Tibial nerve (tissue), 3 donors: ENCODE measurements at regions not wholly inside any gene's neighbourhood (a gene's known extent, or its start where the extent isn't known, plus 50 kb on each side); places are given as distances from the start of the nearest gene placed in this dataset.

Source experiments
- POLR2A ChIP-seq, 2 donors: fragments of 450-650 bp; IDR thresholded peaks; one replicate each; pipeline ENCODE4 v1.6.1; 2017; ENCODE audit warnings: antibody characterized with exemption in 2 of 2, mild to moderate bottlenecking in 2 of 2, moderate library complexity in 2 of 2
- TF ChIP-seq, protein P1 (sequence below), 5 experiments: fragments of 200-600 bp in 3 of 5; fragments of 450-650 bp in 2 of 5; sonication (generic) in 3 of 5; IDR thresholded peaks; one replicate each; pipeline ENCODE4 v1.5.1; 2016 to 2019; ENCODE audit warnings: antibody characterized with exemption in 5 of 5, mild to moderate bottlenecking in 3 of 5, moderate library complexity in 2 of 5

GRCh38 chr1:200282497-200283122 lies 127.2 kb downstream of the ZNF281 start:
- TF ChIP-seq, protein P1, sequence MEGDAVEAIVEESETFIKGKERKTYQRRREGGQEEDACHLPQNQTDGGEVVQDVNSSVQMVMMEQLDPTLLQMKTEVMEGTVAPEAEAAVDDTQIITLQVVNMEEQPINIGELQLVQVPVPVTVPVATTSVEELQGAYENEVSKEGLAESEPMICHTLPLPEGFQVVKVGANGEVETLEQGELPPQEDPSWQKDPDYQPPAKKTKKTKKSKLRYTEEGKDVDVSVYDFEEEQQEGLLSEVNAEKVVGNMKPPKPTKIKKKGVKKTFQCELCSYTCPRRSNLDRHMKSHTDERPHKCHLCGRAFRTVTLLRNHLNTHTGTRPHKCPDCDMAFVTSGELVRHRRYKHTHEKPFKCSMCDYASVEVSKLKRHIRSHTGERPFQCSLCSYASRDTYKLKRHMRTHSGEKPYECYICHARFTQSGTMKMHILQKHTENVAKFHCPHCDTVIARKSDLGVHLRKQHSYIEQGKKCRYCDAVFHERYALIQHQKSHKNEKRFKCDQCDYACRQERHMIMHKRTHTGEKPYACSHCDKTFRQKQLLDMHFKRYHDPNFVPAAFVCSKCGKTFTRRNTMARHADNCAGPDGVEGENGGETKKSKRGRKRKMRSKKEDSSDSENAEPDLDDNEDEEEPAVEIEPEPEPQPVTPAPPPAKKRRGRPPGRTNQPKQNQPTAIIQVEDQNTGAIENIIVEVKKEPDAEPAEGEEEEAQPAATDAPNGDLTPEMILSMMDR (IDR thresholded peaks at IDR 0.05): no peak
- no peak for TF ChIP-seq POLR2A (IDR thresholded peaks at IDR 0.05)
